Coronary artery (tissue), 2 donors: ENCODE measurements at regions not wholly inside any gene's neighbourhood (a gene's known extent, or its start where the extent isn't known, plus 50 kb on each side); places are given as distances from the start of the nearest gene placed in this dataset.

Experiments used
- DNase-seq: peaks from one replicate; pipeline ENCODE4 v3.0.0-alpha.2; 2017; ENCODE audit warnings: low spot score
- H3K27ac ChIP-seq, 2 donors: fragments of 200-600 bp; sonication (generic); one replicate each; pipeline ENCODE4 v1.5.1; 2016 to 2019
- H3K4me3 ChIP-seq: fragments of 200-600 bp; sonication (generic); 2 replicates; pipeline ENCODE4 v1.5.1; 2016; ENCODE audit warnings: mild to moderate bottlenecking, moderate library complexity
- TF ChIP-seq, protein P1 (sequence below): fragments of 200-600 bp; sonication (generic); IDR thresholded peaks from one replicate; pipeline ENCODE4 v1.5.1; 2019; ENCODE audit warnings: antibody characterized with exemption

DNA sequence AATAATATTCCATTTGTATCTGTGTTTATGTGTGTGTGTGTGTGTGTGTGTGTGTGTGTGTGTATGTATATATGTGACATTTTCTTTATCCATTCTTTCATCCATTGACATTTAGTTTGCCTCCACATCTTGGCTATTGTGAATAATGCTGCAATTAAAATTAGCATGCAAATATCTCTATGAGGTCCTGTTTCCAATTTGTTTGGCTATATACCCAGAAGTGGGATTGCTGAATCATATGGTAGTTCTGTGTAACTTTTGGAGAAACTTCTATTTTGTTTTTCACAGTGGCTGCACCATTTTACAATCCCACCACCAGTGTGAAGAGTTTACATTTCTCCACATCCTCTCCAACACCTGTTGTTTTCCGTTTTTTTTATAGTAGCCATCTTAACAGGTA is 53.1 kb downstream of the CH25H start:
- H3K27ac ChIP-seq: no peak overlapping the region
- TF ChIP-seq, protein P1, sequence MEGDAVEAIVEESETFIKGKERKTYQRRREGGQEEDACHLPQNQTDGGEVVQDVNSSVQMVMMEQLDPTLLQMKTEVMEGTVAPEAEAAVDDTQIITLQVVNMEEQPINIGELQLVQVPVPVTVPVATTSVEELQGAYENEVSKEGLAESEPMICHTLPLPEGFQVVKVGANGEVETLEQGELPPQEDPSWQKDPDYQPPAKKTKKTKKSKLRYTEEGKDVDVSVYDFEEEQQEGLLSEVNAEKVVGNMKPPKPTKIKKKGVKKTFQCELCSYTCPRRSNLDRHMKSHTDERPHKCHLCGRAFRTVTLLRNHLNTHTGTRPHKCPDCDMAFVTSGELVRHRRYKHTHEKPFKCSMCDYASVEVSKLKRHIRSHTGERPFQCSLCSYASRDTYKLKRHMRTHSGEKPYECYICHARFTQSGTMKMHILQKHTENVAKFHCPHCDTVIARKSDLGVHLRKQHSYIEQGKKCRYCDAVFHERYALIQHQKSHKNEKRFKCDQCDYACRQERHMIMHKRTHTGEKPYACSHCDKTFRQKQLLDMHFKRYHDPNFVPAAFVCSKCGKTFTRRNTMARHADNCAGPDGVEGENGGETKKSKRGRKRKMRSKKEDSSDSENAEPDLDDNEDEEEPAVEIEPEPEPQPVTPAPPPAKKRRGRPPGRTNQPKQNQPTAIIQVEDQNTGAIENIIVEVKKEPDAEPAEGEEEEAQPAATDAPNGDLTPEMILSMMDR: no peak
- no peak for DNase-seq
- H3K4me3 ChIP-seq: no peak overlapping the region

DNA sequence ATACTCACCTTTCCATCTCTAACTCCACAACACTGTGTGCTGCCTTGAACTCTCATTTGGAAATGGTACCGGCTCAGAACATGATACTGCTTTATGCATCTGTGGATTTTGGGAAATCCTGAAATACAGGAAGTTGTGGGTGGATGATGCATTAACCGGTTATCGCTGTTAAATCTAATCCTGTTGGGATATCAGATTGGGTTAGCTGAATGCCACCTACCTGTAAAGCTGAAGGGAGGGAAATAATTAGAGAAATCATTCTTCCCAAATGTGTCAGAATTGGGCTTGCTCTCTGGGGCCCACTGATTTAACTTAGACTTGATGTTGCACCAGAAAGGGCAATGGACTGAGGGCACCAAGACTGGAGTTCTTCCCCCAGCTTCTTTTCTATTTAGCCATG is 54.0 kb downstream of the CH25H start:
- no peak overlapping the region for H3K27ac ChIP-seq

DNA sequence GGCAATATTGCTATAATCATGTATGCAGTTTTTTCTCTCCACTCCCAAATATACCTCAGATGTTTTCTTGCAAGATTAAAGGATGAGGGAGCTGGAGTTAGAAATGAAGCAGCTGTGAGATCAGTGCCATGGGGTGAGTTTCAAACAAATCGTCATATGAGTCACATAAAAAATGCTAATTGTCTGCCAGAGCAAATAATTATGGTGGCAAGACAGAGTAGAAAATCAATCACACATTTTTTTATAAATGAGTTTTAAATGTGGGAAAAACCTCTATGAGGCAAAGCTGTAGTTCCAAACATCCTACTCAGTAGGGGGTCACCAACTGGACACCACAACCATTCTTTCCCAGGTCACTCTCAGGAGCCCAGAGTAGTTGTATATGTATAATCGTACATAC is 55.3 kb downstream of the CH25H start:
- TF ChIP-seq, protein P1: no peak
- no peak for DNase-seq
- Histone ChIP-seq H3K4me3 (no peak overlapping the region), H3K27ac (no peak overlapping the region)

More for the DNA sequence above, 54.0 kb downstream of the CH25H start:
- TF ChIP-seq, protein P1: no peak
- H3K4me3 ChIP-seq: no peak overlapping the region
- no peak for DNase-seq

DNA sequence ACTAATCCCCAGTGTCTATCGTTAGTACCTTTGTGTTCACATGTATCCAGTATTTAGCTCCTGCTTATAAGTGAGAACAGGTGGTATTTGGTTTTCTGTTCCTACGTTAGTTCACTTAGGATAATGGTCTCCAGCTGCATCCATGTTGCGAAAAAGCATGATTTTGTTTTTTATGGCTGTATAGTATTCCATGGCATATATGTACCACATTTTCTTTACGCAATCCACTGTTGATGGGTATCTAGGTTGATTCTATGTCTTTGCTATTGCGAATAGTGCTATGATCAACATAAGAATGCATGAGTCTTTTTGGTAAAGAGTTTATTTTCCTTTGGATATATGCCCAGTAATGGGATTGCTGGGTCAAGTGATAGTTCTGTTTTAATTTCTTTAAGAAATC is 59.1 kb downstream of the CH25H start:
- Histone ChIP-seq H3K27ac (no peak overlapping the region), H3K4me3 (no peak overlapping the region)
- DNase-seq: no peak
- TF ChIP-seq, protein P1: no peak

DNA sequence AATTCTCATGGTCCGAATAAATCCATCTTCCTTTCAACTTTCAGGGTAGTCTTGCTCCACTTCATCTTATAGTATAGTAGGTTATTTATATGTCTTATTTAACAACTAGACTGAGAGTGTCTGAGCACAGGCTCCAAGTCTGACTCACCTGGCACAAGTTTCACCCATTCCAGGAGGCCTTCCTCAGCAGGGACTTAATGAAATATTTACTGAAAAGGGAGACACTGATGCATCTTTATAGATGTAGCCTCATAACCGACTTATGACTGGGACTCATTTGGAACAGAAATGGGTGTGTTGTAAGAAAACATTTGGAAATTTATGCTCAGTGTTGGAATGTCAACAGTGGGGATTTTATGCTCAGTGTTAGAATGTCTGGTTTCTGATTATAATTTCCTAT is 59.9 kb downstream of the CH25H start:
- no peak for DNase-seq
- H3K27ac ChIP-seq: no peak overlapping the region
- TF ChIP-seq, protein P1: no peak
- H3K4me3 ChIP-seq: no peak overlapping the region

DNA sequence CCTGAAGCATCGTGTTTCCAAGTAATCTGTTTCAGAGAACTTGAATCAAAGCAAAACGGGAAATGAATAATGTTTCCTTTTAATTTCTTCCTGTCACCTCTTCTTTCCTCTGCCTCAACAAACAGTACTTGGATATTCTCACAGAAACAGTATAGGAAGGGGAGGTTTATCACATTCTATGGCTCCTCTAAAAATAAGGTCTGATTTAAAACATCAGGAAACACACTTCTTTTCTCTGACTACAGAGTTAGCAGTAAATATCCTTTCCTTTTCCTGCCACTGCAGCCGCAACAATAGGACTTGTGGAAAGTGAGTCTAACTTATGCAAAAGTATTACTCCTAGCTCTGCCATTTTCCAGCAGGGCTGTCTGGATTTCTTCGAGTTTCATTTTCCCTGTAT is 62.3 kb downstream of the CH25H start:
- Histone ChIP-seq H3K4me3 (no peak overlapping the region), H3K27ac (no peak overlapping the region)
- TF ChIP-seq, protein P1: no peak
- no peak for DNase-seq

DNA sequence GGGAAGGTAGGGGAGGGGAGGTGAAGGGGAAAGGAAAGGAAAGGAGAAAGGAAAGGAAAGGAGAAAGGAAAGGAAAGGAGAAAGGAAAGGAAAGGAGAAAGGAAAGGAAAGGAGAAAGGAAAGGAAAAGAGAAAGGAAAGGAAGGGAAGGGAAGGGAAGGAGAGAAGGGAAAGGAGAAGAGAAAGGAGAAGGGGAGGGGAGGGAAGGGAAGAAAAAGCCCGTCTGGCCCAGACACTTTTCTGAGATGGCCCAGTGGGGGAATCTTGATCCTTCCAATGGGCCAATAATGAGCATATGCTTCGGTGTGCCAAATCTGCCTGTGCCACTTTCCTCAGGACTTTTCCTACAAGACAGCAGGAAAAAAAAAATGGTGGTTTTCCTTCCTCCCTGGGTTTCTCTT is 64.5 kb downstream of the CH25H start:
- Histone ChIP-seq H3K4me3 (no peak overlapping the region), H3K27ac (no peak overlapping the region)
- DNase-seq: no peak
- TF ChIP-seq, protein P1: no peak
